ENCODE measurements at regions not wholly inside any gene's neighbourhood (a gene's known extent, or its start where the extent isn't known, plus 50 kb on each side); places are given as distances from the start of the nearest gene placed in this dataset.

- H3K9me3 Mint-ChIP-seq: no peaks in the 10 kb centered on the region
- H3K27ac Mint-ChIP-seq: no peak overlapping the region
- ATAC-seq (ENCODE audit: low read depth) (no peak), DNase-seq (no peak)
- POLR2A ChIA-PET: no interaction called here
- intact Hi-C loops (cut with micrococcal nuclease): no loop called here
- H3K27me3 Mint-ChIP-seq: peaks cover 14% of the 10 kb centered on the region
- H3K36me3 Mint-ChIP-seq (ENCODE audit: low read depth): no peaks in the 10 kb centered on the region
- no peak for TF ChIP-seq CTCF (IDR thresholded peaks at IDR 0.05)
- CTCF ChIA-PET: no interaction called here
- H3K4me1 Mint-ChIP-seq: no peaks in the 10 kb centered on the region
- H3K4me3 Mint-ChIP-seq: no peak overlapping the region
Measured at GRCh38 chr1:229012823-229013222, 258.1 kb upstream of the RAB4A start.

- H3K27me3 Mint-ChIP-seq: peaks cover 14% of the 10 kb centered on the region
- no peak overlapping the region for H3K27ac Mint-ChIP-seq
Measured at GRCh38 chr1:229013981-229014380, 256.9 kb upstream of the RAB4A start.

GRCh38 chr1:229015806-229016205 lies 255.1 kb upstream of the RAB4A start:
- Mint-ChIP-seq H3K4me1 (no peaks in the 10 kb centered on the region), H3K27me3 (peaks cover 14% of the 10 kb centered on the region), H3K36me3 (ENCODE audit: low read depth) (no peaks in the 10 kb centered on the region), H3K27ac (no peak overlapping the region), H3K9me3 (no peaks in the 10 kb centered on the region), H3K4me3 (no peak overlapping the region)
- DNase-seq: no peak
- POLR2A ChIA-PET: no interaction called here
- CTCF ChIA-PET: no interaction called here
- no peak for ATAC-seq (ENCODE audit: low read depth)
- no peak for TF ChIP-seq CTCF (IDR thresholded peaks at IDR 0.05)
- intact Hi-C loops (cut with micrococcal nuclease): no loop called here

More at GRCh38 chr1:229013981-229014380, 256.9 kb upstream of the RAB4A start:
- Mint-ChIP-seq H3K4me3 (no peak overlapping the region), H3K4me1 (no peaks in the 10 kb centered on the region), H3K36me3 (ENCODE audit: low read depth) (no peaks in the 10 kb centered on the region), H3K9me3 (no peaks in the 10 kb centered on the region)
- DNase-seq (no peak), ATAC-seq (ENCODE audit: low read depth) (no peak)
- CTCF ChIA-PET: no interaction called here
- POLR2A ChIA-PET: no interaction called here
- TF ChIP-seq CTCF (IDR thresholded peaks at IDR 0.05): no peak
- intact Hi-C loops (cut with micrococcal nuclease): no loop called here

GRCh38 chr1:229017091-229017490 lies 253.8 kb upstream of the RAB4A start:
- H3K4me1 Mint-ChIP-seq: no peaks in the 10 kb centered on the region
- H3K27me3 Mint-ChIP-seq: peaks cover 11% of the 10 kb centered on the region
- POLR2A ChIA-PET: no interaction called here
- TF ChIP-seq CTCF (IDR thresholded peaks at IDR 0.05): no peak
- intact Hi-C loops (cut with micrococcal nuclease): no loop called here
- DNase-seq (no peak), ATAC-seq (ENCODE audit: low read depth) (no peak)
- H3K36me3 Mint-ChIP-seq (ENCODE audit: low read depth): no peaks in the 10 kb centered on the region
- no peak overlapping the region for H3K27ac Mint-ChIP-seq
- CTCF ChIA-PET: no interaction called here
- H3K4me3 Mint-ChIP-seq: no peak overlapping the region
- no peaks in the 10 kb centered on the region for H3K9me3 Mint-ChIP-seq

GRCh38 chr1:229018674-229019295 lies 252.1 kb upstream of the RAB4A start:
- Mint-ChIP-seq H3K27me3 (peaks cover 9% of the 10 kb centered on the region), H3K9me3 (no peaks in the 10 kb centered on the region), H3K27ac (no peak overlapping the region), H3K4me1 (no peaks in the 10 kb centered on the region), H3K4me3 (no peak overlapping the region), H3K36me3 (ENCODE audit: low read depth) (no peaks in the 10 kb centered on the region)
- intact Hi-C loops (cut with micrococcal nuclease): no loop called here
- ChIA-PET CTCF (no interaction called here), POLR2A (interaction anchor here (0.6 kb wide), 1 partner anchor 9 kb away, joined by 12 read pairs; no protein-coding TSS in a partner anchor)
- DNase-seq (no peak), ATAC-seq (ENCODE audit: low read depth) (no peak)
- TF ChIP-seq CTCF (IDR thresholded peaks at IDR 0.05): no peak

Measured in activated B cell treated with CpG ODN at 0.5 μM for 24 hours (primary cell).